Thyroid gland (tissue), 4 donors: ENCODE measurements at regions not wholly inside any gene's neighbourhood (a gene's known extent, or its start where the extent isn't known, plus 50 kb on each side); places are given as distances from the start of the nearest gene placed in this dataset.

Source experiments
- DNase-seq, 2 donors: peaks; one replicate each; pipeline ENCODE4 v3.0.0-alpha.2; 2019
- H3K27ac ChIP-seq, 3 donors: fragments of 200-600 bp; sonication (generic); 1 replicate in 2 of 3; 2 replicates in 1 of 3; pipeline ENCODE4 v1.5.1; 2016 to 2019; ENCODE audit warnings: mild to moderate bottlenecking in 1 of 3, moderate library complexity in 1 of 3
- H3K27me3 ChIP-seq: fragments of 200-600 bp; sonication (generic); one replicate; pipeline ENCODE4 v1.5.1; 2019
- H3K36me3 ChIP-seq, 2 donors: fragments of 200-600 bp; sonication (generic); one replicate each; pipeline ENCODE4 v1.5.1; 2016 to 2019
- H3K4me1 ChIP-seq, 2 donors: fragments of 200-600 bp; sonication (generic); one replicate each; pipeline ENCODE4 v1.5.1; 2017 to 2019
- H3K4me3 ChIP-seq, 3 donors: fragments of 200-600 bp; sonication (generic); replicated peaks in 1 of 3; 1 replicate in 2 of 3; 2 replicates in 1 of 3; pipeline ENCODE4 v1.5.1; 2016; ENCODE audit warnings: mild to moderate bottlenecking in 1 of 3
- H3K9me3 ChIP-seq: fragments of 200-600 bp; sonication (generic); one replicate; pipeline ENCODE4 v1.5.1; 2017
- POLR2A ChIP-seq, 2 donors: fragments of 450-650 bp; IDR thresholded peaks; one replicate each; pipeline ENCODE4 v1.6.1; 2017; ENCODE audit warnings: antibody characterized with exemption in 2 of 2, mild to moderate bottlenecking in 2 of 2, moderate library complexity in 1 of 2
- WGBS, 2 donors: methylation state at CpG; one replicate each; pipeline ENCODE4 v1.1.5; 2017; 5-methylcytosine and 5-hydroxymethylcytosine counted together
- intact Hi-C: fragments of 100-400 bp; cut with DNase I; formaldehyde crosslinking; loops from one replicate; pipeline ENCODE4 v1.15.1; 2023
- TF ChIP-seq, protein P1 (sequence below), 6 experiments: fragments of 200-600 bp in 3 of 6; fragments of 450-650 bp in 3 of 6; sonication (generic) in 3 of 6; IDR thresholded peaks; one replicate each; pipeline ENCODE4 v1.5.1; 2016 to 2019; ENCODE audit warnings: antibody characterized with exemption in 6 of 6, mild to moderate bottlenecking in 2 of 6, inconsistent platforms in 1 of 6, moderate library complexity in 1 of 6

GRCh38 chr5:115439639-115440038, 104.9 kb downstream of the FEM1C start:
- no peak for DNase-seq
- Histone ChIP-seq H3K9me3 (no peaks in the 10 kb centered on the region), H3K36me3 (no peaks in the 10 kb centered on the region), H3K4me1 (no peaks in the 10 kb centered on the region), H3K27me3 (no peaks in the 10 kb centered on the region), H3K27ac (no peak overlapping the region), H3K4me3 (no peak overlapping the region)
- no peak for TF ChIP-seq POLR2A (IDR thresholded peaks at IDR 0.05)
- TF ChIP-seq, protein P1, sequence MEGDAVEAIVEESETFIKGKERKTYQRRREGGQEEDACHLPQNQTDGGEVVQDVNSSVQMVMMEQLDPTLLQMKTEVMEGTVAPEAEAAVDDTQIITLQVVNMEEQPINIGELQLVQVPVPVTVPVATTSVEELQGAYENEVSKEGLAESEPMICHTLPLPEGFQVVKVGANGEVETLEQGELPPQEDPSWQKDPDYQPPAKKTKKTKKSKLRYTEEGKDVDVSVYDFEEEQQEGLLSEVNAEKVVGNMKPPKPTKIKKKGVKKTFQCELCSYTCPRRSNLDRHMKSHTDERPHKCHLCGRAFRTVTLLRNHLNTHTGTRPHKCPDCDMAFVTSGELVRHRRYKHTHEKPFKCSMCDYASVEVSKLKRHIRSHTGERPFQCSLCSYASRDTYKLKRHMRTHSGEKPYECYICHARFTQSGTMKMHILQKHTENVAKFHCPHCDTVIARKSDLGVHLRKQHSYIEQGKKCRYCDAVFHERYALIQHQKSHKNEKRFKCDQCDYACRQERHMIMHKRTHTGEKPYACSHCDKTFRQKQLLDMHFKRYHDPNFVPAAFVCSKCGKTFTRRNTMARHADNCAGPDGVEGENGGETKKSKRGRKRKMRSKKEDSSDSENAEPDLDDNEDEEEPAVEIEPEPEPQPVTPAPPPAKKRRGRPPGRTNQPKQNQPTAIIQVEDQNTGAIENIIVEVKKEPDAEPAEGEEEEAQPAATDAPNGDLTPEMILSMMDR (IDR thresholded peaks at IDR 0.05), result no peak
- WGBS, 2 donors, result 91% methylated on average over 2 of the region's 2 CpGs
- intact Hi-C loops, result no loop called here

- Histone ChIP-seq H3K4me1 (no peaks in the 10 kb centered on the region), H3K27me3 (no peaks in the 10 kb centered on the region), H3K9me3 (no peaks in the 10 kb centered on the region), H3K36me3 (no peaks in the 10 kb centered on the region), H3K4me3 (no peak overlapping the region), H3K27ac (no peak overlapping the region)
- no peak for TF ChIP-seq POLR2A (IDR thresholded peaks at IDR 0.05)
- TF ChIP-seq, protein P1 (IDR thresholded peaks at IDR 0.05), result no peak
- no peak for DNase-seq
- 82 to 84% methylated on average over 2 of the region's 2 CpGs for WGBS, 2 donors
- intact Hi-C loops, result no loop called here
These were observed 105.5 kb downstream of the FEM1C start for GRCh38 chr5:115439042-115439441.

GRCh38 chr5:115435778-115436712, 108.5 kb downstream of the FEM1C start:
- Histone ChIP-seq H3K4me1 (no peaks in the 10 kb centered on the region), H3K36me3 (no peaks in the 10 kb centered on the region), H3K27ac (no peak overlapping the region), H3K4me3 (no peak overlapping the region), H3K9me3 (no peaks in the 10 kb centered on the region), H3K27me3 (no peaks in the 10 kb centered on the region)
- intact Hi-C loops, result no loop called here
- 67 to 70% methylated on average over 3 of the region's 3 CpGs for WGBS, 2 donors
- no peak for TF ChIP-seq POLR2A (IDR thresholded peaks at IDR 0.05)
- TF ChIP-seq, protein P1 (IDR thresholded peaks at IDR 0.05), result no peak
- no peak for DNase-seq

DNA sequence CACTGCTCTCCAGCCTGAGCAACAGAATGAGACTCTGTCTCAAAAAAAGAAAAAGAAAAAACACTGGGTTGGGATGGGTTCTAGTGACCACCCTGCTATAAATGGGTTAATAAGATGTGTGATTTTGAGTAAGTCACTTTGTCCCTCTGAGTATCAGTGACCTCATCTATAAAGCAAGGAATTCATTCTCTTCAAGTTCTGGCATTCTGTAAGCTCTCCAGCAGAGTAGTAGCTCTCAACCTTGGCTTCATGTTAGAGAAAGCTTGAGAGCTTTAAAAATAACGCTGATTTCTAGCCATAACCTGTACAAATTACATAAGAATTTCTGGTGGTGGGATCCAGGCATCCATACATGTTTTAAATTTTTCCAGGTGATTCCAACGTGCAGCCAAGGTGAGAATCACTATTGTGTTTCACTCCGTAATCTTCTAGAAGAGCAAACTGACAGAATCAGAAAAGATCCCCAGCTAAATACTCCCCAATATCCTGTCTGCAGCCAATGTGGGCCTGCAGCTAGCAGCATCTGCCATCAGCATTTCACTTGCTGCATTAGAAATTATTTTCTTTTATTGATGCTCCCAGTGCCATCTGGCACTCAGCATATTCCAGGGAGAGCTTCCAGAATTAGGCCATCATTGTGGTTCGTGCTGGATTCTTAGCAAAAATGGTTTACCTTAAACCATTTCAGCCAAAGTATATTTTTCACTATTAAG, 109.4 kb downstream of the FEM1C start:
- no peaks in the 10 kb centered on the region for H3K36me3 ChIP-seq
- no peak overlapping the region for H3K4me3 ChIP-seq
- no peak overlapping the region for H3K27ac ChIP-seq
- H3K27me3 ChIP-seq, result no peaks in the 10 kb centered on the region
- no peaks in the 10 kb centered on the region for H3K9me3 ChIP-seq
- TF ChIP-seq, protein P1 (IDR thresholded peaks at IDR 0.05), result no peak
- TF ChIP-seq POLR2A (IDR thresholded peaks at IDR 0.05), result no peak
- H3K4me1 ChIP-seq, result no peaks in the 10 kb centered on the region
- intact Hi-C loops, result no loop called here
- no peak for DNase-seq
- WGBS, 2 donors, result 58 to 67% methylated on average over 4 of the region's 4 CpGs

GRCh38 chr5:115433918-115434317, 110.7 kb downstream of the FEM1C start:
- TF ChIP-seq POLR2A (IDR thresholded peaks at IDR 0.05), result no peak
- TF ChIP-seq, protein P1 (IDR thresholded peaks at IDR 0.05), result no peak
- no peaks in the 10 kb centered on the region for H3K4me1 ChIP-seq
- no peak for DNase-seq
- no peak overlapping the region for H3K27ac ChIP-seq
- no peaks in the 10 kb centered on the region for H3K27me3 ChIP-seq
- no peaks in the 10 kb centered on the region for H3K36me3 ChIP-seq
- no peaks in the 10 kb centered on the region for H3K9me3 ChIP-seq
- intact Hi-C loops, result no loop called here
- no peak overlapping the region for H3K4me3 ChIP-seq
